ENCODE measurements at regions not wholly inside any gene's neighbourhood (a gene's known extent, or its start where the extent isn't known, plus 50 kb on each side); places are given as distances from the start of the nearest gene placed in this dataset.

DNA sequence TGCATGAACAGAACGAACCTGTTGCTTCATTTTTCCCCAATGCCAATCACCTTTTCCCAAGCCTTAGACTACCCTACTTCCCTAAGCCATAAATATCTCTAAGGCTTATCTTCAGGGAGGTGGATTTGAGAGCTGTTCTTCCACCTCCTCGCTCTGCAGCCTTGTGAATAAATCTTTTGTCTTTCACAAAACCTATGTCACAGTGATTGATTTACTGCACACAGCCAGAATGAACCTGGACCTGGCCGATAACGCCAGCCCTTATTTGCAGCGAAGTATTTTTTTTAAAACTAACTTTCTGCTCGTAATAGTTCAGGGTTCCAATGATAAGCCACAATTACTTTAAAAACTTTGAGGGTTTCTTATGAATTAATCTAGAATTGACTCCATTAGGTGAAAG, 632.6 kb downstream of the PTPRU start:
- no peak for DNase-seq

DNA sequence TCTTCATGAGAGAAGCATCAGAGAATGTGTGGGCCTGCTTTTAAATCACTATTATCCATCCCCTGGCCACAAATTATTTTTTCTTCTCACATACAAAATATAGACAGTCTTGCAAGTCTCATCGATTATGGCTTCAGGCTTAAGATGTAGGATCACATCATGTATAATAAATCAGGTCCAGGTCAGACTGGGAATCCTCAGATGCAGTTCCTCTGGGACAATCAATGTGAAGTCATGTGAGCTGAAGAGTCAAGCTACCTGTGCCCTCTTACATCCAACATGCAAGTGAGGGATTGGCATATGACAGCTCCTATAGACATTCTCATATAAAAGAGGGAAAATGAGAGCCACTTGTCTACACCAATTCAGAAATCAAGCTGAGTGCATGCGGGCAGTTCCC, 631.8 kb downstream of the PTPRU start:
- no peak for DNase-seq

DNA sequence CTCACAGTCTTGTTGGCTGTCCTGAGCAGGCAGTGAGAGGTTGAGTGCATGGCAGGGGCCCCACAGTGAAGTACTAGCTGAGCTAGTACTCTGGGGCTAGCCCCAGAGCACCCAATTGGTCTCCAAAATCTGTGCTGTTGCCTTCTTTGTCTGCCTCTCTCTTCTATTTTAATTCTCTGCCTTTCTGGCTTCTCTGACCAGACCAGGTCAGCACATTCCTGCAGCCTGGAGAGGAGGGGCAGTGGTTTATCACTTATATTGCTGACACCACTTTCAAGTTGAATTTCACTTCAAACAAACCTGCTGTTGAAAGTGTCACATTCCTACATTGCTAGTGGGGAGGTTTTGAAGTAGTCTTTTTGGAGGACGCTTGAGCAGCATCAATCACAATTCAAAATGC, 628.7 kb downstream of the PTPRU start:
- DNase-seq, result no peak

DNA sequence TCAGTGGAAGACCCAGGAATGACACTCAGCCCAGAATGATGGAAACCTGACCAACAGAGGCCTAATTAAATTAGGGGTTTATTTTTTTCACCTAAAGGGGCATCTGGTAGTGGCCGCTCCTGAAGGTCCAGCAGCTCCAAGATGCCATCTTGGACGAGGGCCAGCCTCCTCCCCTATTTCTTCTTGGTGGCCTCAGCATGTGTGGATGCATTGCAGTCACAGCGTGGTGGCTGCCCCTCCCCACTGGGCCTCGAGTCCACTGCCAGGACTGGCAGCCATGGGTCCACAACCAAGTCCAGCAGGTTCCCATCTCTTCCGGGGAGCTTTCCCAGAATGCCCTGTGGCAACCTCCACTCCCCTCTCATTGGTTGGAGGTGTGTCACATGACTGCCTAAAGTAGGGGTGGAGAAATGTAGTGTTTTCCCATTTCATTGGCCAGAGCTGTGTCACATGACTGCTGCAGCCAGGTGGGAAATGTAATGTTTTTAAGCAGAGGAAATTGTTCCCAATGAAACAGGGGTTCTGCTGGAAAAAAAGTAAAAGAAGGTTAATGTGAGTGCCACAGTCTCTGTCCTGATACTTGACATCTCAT, 628.2 kb downstream of the PTPRU start:
- no peak for DNase-seq

DNA sequence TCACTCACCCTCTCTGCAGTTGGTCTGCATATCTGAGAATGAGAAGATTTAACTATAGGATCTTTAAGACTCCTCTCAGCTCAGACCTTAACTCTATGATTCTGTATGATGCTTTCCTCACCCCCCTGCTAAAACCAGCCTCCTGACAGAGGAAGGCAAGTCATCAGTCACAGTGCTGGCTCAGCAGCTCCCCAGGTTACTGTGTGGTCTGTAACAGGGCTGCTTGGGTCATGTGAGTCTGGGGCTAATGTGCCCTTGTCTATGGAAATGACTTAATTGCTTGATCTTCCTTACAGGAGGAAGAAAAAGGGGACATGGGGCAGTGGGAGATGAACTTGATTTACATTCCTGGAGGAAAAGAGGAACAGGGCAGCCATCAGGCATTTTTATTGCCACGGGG, 625.6 kb downstream of the PTPRU start:
- DNase-seq, result no peak

DNA sequence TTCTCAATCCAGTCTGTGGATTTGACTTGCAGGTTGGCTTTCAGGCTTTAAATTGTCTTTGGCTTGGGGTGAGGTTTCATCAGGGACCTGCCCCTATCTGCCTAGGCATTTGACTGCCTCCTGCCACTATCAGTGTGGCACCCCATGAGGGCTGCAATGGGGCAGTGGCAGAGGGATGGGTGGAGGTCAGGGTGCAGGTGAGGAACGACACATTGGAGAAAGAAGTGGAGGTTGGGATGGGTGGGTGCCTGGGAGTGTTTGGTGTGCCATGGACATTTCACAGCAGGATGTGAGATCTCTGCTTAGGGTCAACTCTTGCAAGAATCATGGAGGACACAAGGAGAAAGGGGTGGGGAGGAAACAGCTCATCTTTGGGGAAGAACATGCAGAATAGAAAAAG, 625.1 kb downstream of the PTPRU start:
- DNase-seq, result no peak

DNA sequence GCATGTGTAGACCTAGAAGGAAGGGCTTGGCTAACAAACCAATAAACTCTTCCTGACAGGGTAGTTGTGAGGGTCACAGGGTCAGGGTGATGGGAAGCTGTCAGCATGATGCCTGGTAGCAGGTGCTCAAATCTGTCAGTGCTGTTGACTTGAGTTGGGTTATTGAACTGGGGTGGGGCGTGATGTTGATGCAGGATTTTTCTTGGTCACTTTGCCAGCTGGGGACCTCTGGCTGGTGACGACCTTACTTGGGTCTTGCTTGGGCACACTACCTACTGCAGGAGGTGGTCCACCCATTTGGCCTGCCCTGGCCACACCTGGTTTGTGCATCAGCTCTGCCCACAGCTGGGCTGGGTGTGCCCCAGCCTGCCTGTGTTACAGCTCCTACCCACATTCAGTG, 624.4 kb downstream of the PTPRU start:
- DNase-seq, result no peak

DNA sequence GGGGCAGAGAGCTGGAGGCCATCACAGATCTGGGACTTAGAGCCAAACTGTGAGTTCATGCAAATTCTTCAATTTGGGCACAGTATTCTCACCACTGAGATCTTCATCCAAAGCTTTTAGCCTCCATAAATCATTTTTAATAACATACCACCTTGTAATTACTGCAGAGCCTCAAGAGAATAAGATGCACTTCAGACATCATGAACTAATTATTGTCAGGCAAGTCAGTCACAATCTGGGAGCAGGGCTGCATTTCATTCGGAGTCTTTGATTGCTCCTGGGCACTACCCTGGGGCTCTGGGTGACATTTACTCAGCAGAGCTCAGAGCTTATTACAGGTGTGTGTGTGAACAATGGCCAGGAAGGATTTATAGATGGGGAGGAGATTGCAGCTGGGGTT, 623.7 kb downstream of the PTPRU start:
- no peak for DNase-seq

DNA sequence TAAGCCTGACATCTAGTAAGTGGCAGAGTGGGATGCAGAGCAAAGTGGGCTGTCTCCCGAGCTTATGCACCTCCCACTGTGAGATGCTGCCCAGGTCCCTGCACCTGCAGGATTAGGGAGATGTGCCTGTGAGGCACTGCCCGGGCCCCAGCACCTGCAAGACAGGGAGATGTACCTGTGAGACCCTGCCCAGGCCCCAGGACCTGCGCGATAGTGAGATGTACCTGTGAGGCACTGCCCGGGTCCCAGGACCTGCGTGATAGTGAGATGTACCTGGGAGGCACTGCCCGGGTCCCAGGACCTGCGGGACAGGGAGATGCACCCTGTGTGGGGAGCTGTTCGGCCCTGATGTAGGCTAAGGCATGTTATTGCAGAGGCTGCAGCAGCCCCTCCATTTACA, 622.8 kb downstream of the PTPRU start:
- DNase-seq, result no peak

DNA sequence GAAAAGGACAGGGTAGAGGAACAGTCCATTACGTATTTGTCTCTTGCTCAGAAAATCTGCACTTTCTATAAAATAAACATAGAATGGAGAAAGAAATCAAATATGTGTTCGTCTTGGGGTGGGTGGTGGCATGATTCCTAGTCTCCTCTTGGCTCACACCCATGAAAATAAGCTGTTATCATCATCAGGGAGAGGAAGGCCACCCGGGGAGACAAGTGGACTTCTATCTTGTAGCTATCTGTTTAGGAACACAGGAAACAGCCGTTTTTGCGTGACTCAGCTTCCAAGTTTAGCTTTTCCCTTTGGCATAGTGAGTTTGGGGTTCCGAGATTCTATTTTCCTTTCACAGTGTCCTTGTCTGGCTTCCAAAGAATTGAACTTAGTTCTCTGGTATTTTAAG, 622.3 kb downstream of the PTPRU start:
- DNase-seq, result no peak

DNA sequence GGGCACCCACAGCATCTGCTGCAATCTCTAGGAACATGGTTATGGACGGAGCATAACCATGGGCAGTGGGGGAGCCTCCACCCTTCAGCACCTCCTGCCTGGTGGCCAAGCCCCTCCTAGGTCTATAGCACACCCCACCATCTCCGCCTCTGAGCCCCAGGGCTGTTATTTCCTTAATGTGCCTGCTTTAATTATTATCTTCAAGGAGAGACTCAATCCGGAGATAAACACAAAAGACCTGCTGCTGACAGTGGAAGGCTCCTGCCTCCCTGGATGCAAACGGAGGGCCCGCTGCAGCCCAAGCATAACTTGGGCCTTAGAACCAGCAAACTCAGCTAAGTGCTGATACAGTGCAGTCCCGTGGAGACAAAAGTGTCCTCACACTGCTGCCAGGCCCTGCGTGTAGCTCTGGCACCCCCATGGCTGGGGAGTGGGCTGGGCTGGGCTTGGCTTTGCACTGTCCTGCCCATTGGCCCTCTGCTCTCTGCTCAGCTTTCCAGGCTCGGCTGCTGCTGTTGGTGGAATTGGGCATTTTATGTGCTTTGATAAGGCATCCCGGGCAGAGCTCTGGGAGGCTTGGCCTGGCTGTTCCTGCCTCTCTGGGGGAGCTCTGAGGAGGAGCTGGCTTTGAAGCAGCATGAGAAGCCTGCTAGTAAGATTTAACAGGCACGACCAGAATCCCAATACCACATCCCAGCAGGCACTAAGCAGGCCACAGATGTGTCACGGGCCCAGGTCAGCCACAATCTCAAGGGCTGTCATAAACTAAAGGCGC, 620.2 kb downstream of the PTPRU start:
- no peak for DNase-seq

DNA sequence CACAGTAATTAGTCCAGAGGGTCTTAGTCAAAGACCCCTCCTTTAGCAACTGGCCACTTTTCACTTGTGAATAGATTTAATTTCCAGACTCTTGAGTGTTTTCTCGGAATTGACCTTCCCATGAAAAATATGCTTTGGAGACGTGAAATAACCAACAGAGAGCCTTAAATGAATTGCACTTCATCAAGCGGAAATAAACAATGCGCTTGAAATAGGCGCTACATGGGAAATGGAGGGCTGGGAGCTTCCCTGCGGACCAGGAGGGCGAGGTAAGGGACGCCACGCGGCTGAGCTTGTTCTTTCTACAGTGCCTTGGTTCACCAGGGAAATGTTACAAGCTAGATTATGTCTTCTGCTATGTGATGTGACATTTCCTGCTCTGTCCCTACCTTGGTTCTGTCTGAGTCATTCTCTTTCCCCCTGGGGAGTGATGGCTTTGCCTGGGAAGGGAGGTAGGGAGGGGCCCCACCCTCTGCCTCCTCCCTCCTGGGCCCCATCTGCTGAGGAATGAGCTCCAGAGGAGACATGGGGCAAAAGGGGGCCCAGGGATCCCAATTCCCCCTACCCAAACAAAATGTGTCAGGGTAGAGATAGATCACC, 619.3 kb downstream of the PTPRU start:
- DNase-seq, result no peak

DNA sequence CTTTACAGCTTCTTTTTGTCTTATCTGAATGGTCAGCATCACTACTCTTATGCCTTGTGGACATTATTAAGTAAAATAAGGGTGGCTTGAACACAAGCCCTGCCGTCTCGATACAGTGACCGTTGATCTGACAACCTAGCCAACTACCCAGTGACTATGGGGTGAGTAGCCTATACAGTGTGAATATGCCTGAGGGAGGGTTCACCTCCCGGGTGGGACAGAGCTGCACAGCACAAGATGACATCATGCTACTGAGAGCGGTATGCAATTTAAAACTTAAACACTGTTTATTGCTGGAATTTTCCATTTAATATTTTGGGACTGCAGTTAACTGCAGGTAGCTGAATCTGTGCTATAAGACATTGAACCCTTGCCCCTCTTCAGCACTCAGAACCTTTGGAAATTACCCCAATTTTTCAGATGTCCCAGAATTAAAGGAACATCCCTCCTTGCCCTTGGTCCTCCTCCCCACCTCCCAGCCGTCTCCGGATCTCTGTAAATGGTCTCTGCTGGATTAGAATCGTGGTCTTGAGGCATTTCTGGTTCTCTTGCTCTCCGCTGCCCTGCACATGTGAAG, 618.5 kb downstream of the PTPRU start:
- DNase-seq, result no peak

DNA sequence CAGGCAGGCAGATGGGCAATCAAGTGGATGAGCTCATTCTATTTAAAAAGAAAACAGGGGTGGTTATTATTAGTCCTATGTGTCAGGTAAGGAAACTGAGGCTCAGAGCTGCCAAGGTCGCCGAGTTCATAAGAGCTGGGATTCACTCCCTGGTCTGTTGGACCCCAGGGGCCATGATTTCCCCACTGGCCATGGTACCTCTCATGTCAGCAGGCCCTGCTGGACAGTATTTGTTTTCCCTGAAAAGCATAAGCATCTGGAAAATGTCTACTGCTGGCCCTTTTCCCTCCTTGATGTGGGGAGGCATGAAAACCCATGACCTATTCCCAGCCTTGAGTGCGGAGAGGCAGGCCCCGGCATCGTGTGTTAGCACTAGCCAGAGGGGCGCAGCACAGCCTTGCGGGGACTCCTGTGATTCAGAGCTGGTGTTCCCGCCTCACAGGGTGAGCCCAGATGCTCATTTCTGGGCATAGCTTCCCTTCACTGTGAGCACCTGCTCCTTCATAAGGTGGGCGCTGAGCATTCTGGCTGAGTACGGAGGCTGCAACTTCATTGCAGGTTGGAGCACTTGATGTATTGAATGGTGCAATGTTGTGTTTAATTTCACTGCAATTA, 617.5 kb downstream of the PTPRU start:
- no peak for DNase-seq

DNA sequence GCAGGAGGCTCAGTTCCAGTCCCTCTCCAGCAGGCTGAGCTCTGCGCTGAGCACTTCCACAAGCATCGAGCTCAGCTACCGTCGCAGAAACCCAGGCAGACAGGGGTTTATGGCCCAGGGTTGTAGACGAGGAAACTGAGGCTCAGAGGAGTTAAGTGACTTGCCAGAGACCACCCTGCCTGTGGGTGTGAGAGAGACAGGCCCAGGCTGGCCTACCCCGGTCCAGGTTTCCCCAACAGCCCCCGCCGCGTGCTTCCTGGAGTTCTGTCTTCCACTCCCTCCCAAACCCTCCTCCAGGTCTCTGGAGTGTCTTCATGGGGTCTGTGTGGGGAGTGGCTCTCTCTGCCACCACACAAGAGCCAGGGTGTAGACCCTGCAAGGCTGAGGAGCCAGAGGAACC, 615.9 kb downstream of the PTPRU start:
- no peak for DNase-seq

DNA sequence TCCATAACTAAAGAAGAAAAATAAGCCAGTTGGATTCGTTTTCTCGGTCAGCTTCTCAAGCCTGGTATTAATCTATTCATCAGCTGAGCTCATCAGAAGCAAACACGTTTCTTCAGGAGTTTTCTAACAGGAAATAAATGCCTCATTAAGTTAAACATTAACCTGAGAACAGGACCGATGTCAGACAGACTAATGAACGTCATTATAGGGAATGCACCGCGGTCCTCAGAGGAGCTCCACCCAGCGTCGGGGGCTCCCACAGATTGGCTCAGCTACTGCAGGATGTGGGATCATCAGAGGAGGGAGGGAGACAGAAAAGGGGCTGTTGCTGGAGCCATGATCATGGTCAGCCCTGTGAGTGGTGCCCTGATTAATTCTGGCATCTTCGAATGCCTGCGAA, 615.4 kb downstream of the PTPRU start:
- DNase-seq, result no peak

DNA sequence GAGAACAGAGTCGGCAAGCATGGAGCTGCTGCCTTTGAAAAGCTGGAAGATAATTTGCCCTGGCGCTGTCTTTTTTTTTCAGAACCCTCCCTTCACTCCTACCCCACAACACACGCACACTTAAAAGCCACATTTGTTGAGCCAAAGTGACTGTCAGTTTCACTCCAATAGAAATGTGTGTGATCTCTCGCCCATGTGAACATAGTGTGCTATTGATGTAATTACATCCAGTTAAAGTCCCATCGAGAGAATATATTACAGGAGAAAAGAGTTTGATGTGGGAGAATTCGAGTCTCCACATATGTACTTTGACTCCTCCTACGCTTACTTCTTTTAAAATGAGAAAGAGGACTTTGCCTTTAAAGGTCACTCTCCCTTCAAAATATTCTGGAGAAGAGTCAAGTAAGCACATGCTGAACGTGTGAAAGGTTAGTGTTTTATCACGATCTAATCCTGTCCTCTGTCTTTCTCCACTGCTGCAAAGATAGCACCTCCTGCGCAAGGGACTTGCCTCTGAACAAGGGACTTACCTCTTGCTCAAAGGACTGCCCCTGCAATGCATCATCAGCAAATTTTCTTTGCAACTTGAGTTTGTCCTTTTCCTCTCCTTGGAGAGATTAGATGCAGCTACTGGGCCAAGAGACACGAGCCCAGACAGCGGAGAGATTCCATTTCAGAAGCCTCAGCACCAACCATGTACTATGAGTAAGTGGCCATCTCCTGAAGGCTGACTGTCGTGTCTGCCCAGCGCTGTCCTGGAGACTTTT, 613.9 kb downstream of the PTPRU start:
- DNase-seq, result no peak

DNA sequence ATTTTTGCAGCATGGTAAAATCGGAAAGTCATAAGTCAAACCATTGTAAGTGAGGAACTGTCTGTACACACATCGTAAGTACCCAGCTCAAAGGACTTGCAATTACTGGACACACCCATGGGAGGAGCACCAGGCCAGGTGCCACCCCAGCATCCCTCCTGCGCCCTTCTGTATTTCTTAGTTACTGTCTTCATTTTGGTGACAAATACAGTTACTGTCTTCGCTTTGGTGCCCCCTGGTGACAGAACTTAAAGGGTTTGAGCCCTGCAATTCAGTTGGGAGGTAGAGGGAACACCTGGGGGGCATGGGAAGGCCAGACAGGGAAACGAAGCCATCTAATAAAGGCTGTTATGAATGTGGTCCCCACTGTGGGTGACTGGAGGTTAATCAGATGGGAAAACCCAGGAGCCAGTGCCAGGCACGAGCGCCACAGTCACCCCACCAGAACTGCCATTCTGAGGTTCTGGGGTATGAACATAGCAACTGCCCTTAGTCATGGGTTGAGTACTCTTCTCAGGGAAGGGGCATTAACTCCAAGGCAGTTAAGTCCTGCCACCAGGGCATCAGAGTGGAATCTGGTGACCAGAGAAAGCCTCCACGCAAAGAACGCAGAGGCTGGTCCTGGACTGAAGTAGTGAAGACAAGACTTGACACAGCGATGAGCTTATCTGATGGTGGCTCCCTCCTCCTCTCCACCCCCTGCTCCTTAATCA, 612.9 kb downstream of the PTPRU start:
- DNase-seq, result no peak

DNA sequence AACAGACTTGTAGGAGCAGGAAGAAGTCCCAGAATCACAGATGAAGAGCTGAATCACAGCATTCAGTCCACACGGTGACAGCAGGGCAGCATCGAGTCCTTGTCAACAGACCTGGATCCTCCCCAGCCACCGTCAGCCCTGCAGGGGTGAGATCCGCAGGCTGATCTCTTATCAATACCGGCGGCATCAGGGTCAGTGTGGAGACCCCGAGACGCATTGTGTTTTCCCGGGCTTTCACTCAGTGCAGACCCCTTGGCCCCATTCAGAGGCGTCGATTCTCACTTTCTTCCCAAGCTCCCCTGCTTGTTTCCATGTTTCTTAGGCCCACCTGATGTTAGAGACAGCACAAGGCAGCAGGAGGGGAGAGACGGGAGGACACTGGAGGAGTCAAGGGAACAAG, 609.6 kb downstream of the PTPRU start:
- no peak for DNase-seq

DNA sequence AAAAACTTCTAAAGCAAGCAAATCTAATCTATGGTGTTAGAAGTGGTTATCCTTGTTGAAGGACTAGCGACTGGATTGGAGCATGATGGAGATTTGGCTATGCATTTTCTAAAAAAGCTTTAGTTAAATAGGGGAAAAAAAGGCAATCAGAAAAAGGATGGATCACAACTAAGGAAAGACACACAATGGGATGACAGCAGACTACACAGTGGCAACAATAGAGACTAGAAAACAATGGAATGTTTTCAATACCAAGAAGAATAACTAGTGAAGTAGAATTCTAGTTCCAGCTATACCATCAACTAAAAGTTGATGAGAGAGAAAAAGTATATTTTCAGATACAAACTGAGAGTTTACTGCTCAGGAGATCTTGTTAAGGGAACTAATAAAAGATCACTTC, 605.8 kb downstream of the PTPRU start:
- no peak for DNase-seq

DNA sequence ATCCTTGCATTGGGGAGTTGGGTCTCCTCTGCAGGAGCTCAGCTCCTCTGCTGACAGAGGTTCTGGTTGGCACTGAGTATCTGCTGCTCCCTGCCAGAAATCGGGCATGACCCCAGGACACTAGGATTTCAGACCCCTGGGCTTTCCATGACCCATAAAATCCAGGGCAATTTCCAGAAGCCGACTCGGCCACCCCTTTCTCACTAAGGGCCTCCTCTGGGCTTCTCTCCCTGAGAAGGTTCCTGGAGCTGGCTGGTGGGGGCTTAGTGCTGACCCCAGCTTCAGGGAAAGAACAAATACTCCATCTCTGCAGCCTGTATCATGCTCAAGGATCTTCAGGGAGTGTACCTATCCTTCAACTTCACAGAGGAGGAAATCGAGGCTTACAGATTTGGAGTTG, 603.4 kb downstream of the PTPRU start:
- DNase-seq, result no peak

DNA sequence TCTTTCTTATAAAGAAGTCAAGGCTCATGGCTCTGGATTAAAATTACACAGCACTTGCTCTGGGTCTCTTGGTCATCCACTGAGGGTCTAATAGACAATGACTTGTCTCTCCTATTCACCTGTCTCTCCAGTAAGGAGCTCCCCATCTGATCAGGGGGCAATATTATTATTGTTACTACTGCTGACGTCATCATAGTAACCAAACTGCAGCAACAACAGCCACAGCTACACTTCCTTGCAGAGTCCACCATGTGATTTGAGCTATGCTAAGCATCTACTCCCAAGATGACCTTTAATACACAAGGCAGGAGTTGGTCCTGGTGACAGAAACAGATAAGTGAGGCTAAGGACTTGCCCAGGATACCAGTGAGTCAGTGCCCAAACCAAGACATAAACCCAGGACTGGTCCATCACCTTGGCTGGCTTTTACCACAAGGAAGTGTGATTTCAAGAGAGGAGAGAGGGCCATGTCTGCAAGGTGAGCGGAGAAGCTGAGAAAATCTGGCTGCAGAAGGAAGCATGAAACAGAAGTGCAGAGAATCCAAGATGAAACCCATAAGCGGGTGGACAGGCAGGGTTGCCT, 602.5 kb downstream of the PTPRU start:
- no peak for DNase-seq
